AG10803 (cell line): ENCODE measurements at regions not wholly inside any gene's neighbourhood (a gene's known extent, or its start where the extent isn't known, plus 50 kb on each side); places are given as distances from the start of the nearest gene placed in this dataset.
"Not testable (repeated sequence)": the region's sequence is repeated elsewhere in the genome, so short reads cannot be mapped to it uniquely, and the experiment has no call there.

ENCODE experiments used
- DNase-seq: peaks from one replicate; pipeline ENCODE4 v3.0.0; 2010; ENCODE audit warnings: low read depth
- H3K4me3 ChIP-seq: 2 replicates; pipeline ENCODE4 v1.5.1; 2011; ENCODE audit warnings: mild to moderate bottlenecking, low read length, control low read depth
- CTCF ChIP-seq: conservative IDR thresholded peaks from 2 replicates; pipeline ENCODE4 v1.5.1; 2011; ENCODE audit warnings: mild to moderate bottlenecking, low read length, control low read depth, inconsistent platforms

- no peak overlapping the region for H3K4me3 ChIP-seq
- no peak for DNase-seq
- TF ChIP-seq CTCF: no peak
Observed at GRCh38 chr6:16936893-16937292, 165.0 kb upstream of the STMND1 start.

GRCh38 chr6:16933961-16934360, 167.9 kb upstream of the STMND1 start:
- H3K4me3 ChIP-seq: no peak overlapping the region
- peak; percentile 50 for DNase-seq
- TF ChIP-seq CTCF: no peak

- H3K4me3 ChIP-seq: no peak overlapping the region
- TF ChIP-seq CTCF: no peak
- DNase-seq: no peak
Observed at GRCh38 chr6:16933532-16933931, 168.3 kb upstream of the STMND1 start.

GRCh38 chr6:16932920-16933319, 168.9 kb upstream of the STMND1 start:
- TF ChIP-seq CTCF: no peak
- H3K4me3 ChIP-seq: no peak overlapping the region
- DNase-seq: no peak

GRCh38 chr6:16931079-16931478, 169.8 kb upstream of the ATXN1 start:
- H3K4me3 ChIP-seq, DNase-seq: not testable (repeated sequence)

GRCh38 chr6:16930432-16930831, 169.2 kb upstream of the ATXN1 start:
- H3K4me3 ChIP-seq: no peak overlapping the region
- TF ChIP-seq CTCF: no peak
- DNase-seq: no peak

GRCh38 chr6:16929809-16930208, 168.5 kb upstream of the ATXN1 start:
- no peak overlapping the region for H3K4me3 ChIP-seq
- no peak for TF ChIP-seq CTCF
- peak; percentile 100 for DNase-seq

- DNase-seq: no peak
- no peak for TF ChIP-seq CTCF
- H3K4me3 ChIP-seq: no peak overlapping the region
Observed at GRCh38 chr6:16928387-16928786, 167.1 kb upstream of the ATXN1 start.
